Left colon (tissue), 2 donors: ENCODE measurements at regions not wholly inside any gene's neighbourhood (a gene's known extent, or its start where the extent isn't known, plus 50 kb on each side); places are given as distances from the start of the nearest gene placed in this dataset.
"Not testable (repeated sequence)": the region's sequence is repeated elsewhere in the genome, so short reads cannot be mapped to it uniquely, and the experiment has no call there.

Experiments used
- ATAC-seq: fragments of 200-7000 bp; cut with Tn5 transposase; one replicate; pipeline ENCODE4 v1.9.1; 2020; ENCODE audit warnings: mild to moderate bottlenecking, moderate library complexity
- DNase-seq, 2 donors: peaks; one replicate each; pipeline ENCODE4 v3.0.0-alpha.2; 2020
- intact Hi-C, 2 donors: fragments of 100-400 bp; cut with DNase I in 1 of 2; cut with micrococcal nuclease in 1 of 2; formaldehyde crosslinking; loops; one replicate each; pipeline versions ENCODE4 v1.11.2 to v1.14.0; 2022; cut with DNase I, micrococcal nuclease
- donor health status: DM: no; HTN: no; CAD: no.
- donor health status: DM: yes; HTN: yes; CAD: no.

GRCh38 chr11:15829312-15829711, 527.0 kb downstream of the SOX6 start:
- intact Hi-C loops = no loop called here
- DNase-seq (no peak), ATAC-seq (peak; percentile 51)

- ATAC-seq (no peak), DNase-seq (no peak)
- intact Hi-C loops = no loop called here
Measured at GRCh38 chr11:15830741-15831428, 525.5 kb downstream of the SOX6 start.

GRCh38 chr11:15835788-15836411, 520.4 kb downstream of the SOX6 start:
- DNase-seq (no peak), ATAC-seq (no peak)
- intact Hi-C loops = no loop called here

- intact Hi-C loops = no loop called here
- DNase-seq = no peak
- ATAC-seq = peak; percentile 26
Measured at GRCh38 chr11:15836795-15837194, 519.6 kb downstream of the SOX6 start.

- ATAC-seq = peak; percentile 92
- no peak for DNase-seq
- intact Hi-C loops = no loop called here
Measured at GRCh38 chr11:15837901-15838489, 518.4 kb downstream of the SOX6 start.

GRCh38 chr11:15839061-15839460, 517.3 kb downstream of the SOX6 start:
- ATAC-seq = no peak
- intact Hi-C loops = no loop called here

GRCh38 chr11:15840966-15841365, 515.4 kb downstream of the SOX6 start:
- intact Hi-C loops = no loop called here
- no peak for DNase-seq
- ATAC-seq = no peak

More at GRCh38 chr11:15839061-15839460, 517.3 kb downstream of the SOX6 start:
- no peak for DNase-seq

- peak in 1 of 2 donors; percentile 52 for DNase-seq
- intact Hi-C loops = no loop called here
- ATAC-seq = peak; percentile 50
Measured at GRCh38 chr11:15841931-15842740, 514.2 kb downstream of the SOX6 start.

- DNase-seq = no peak
- intact Hi-C loops = no loop called here
- no peak for ATAC-seq
Measured at GRCh38 chr11:15843309-15843872, 513.0 kb downstream of the SOX6 start.

GRCh38 chr11:15845261-15845660, 511.1 kb downstream of the SOX6 start:
- DNase-seq (no peak), ATAC-seq (no peak)
- intact Hi-C loops = no loop called here

GRCh38 chr11:15848631-15849168, 507.6 kb downstream of the SOX6 start:
- peak; percentile 90 for ATAC-seq
- intact Hi-C loops = no loop called here
- no peak for DNase-seq

GRCh38 chr11:15849257-15849656, 507.1 kb downstream of the SOX6 start:
- peak in 1 of 2 donors; percentile 28 for DNase-seq
- intact Hi-C loops = no loop called here
- ATAC-seq = peak; percentile 91

GRCh38 chr11:15850335-15850734, 506.0 kb downstream of the SOX6 start:
- DNase-seq, ATAC-seq, intact Hi-C loops: not testable (repeated sequence)

GRCh38 chr11:15851051-15851498, 505.3 kb downstream of the SOX6 start:
- intact Hi-C loops = no loop called here
- DNase-seq (no peak), ATAC-seq (no peak)

GRCh38 chr11:15852179-15852578, 504.2 kb downstream of the SOX6 start:
- intact Hi-C loops = no loop called here
- DNase-seq (peak in 1 of 2 donors; percentile 46), ATAC-seq (no peak)

- no peak for DNase-seq
- intact Hi-C loops = no loop called here
- ATAC-seq = no peak
Measured at GRCh38 chr11:15854245-15854644, 502.1 kb downstream of the SOX6 start.

- DNase-seq (no peak), ATAC-seq (no peak)
- intact Hi-C loops = no loop called here
Measured at GRCh38 chr11:15858881-15859280, 497.5 kb downstream of the SOX6 start.

- no peak for ATAC-seq
Measured at GRCh38 chr11:15859411-15859810, 496.9 kb downstream of the SOX6 start.

GRCh38 chr11:15861256-15861655, 495.1 kb downstream of the SOX6 start:
- ATAC-seq (no peak), DNase-seq (no peak)
- intact Hi-C loops = no loop called here

More at GRCh38 chr11:15859411-15859810, 496.9 kb downstream of the SOX6 start:
- no peak for DNase-seq
- intact Hi-C loops = no loop called here
